ENCODE measurements at regions not wholly inside any gene's neighbourhood (a gene's known extent, or its start where the extent isn't known, plus 50 kb on each side); places are given as distances from the start of the nearest gene placed in this dataset.
"Not testable (repeated sequence)": the region's sequence is repeated elsewhere in the genome, so short reads cannot be mapped to it uniquely, and the experiment has no call there.

DNA sequence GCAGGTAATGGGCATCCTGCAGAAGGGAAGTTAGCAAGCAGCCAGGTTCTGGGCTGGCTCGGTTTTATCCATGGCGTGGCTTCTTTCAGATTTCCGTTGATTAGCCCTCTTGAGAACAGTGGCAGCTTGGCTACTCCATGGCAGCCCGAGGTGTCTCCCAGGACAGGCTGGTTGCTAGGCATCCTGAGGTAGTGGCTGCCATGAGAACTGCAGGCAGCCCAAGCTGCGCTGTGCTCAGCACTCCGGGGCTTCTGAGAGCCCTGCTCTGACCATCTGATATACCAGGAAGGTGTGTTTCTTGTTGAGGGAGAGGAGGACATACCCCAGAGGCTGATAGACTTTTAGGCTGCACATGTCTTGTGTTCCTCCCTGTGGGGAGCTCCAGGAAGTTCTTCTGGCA, 253.4 kb upstream of the CASK start:
- DNase-seq (ENCODE audit: low read depth) = no peak
- no peak for FAIRE-seq

DNA sequence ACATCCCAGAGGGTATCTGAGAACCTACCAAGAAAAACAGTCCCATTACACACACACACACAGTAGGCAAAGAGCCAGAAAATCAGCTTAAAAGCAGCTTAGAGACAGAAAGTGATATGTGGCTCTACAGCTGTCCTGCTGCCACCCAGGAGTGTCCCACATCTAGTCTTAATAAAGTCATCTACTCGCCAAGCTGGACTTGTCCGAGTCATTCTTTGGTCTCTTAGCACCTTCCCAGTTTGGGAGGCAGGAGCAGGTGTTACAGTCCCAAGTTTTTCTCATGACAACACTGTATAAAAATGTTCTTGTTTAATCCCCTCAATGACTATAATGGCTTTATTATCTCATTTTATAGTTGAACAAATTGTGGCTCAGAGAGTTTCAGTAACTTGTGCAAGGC, 252.5 kb upstream of the CASK start:
- no peaks in the 10 kb centered on the region for H3K9me3 Mint-ChIP-seq (ENCODE audit: unreplicated experiment)
- H3K4me3 ChIP-seq (ENCODE audit: insufficient read depth, low read depth, low read length) = no peak overlapping the region
- H3K27ac ChIP-seq (ENCODE audit: low read depth, low read length) = no peak overlapping the region
- H3K9me3 ChIP-seq (ENCODE audit: insufficient read depth, low read depth, low read length) = no peaks in the 10 kb centered on the region
- peaks cover 8% of the 10 kb centered on the region for H3K27me3 Mint-ChIP-seq (ENCODE audit: low read depth, unreplicated experiment)
- no peaks in the 10 kb centered on the region for H3K4me1 Mint-ChIP-seq (ENCODE audit: low read depth, unreplicated experiment)
- TF ChIP-seq, protein P1, sequence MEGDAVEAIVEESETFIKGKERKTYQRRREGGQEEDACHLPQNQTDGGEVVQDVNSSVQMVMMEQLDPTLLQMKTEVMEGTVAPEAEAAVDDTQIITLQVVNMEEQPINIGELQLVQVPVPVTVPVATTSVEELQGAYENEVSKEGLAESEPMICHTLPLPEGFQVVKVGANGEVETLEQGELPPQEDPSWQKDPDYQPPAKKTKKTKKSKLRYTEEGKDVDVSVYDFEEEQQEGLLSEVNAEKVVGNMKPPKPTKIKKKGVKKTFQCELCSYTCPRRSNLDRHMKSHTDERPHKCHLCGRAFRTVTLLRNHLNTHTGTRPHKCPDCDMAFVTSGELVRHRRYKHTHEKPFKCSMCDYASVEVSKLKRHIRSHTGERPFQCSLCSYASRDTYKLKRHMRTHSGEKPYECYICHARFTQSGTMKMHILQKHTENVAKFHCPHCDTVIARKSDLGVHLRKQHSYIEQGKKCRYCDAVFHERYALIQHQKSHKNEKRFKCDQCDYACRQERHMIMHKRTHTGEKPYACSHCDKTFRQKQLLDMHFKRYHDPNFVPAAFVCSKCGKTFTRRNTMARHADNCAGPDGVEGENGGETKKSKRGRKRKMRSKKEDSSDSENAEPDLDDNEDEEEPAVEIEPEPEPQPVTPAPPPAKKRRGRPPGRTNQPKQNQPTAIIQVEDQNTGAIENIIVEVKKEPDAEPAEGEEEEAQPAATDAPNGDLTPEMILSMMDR (IDR thresholded peaks at IDR 0.05; ENCODE audit: insufficient read depth, low read depth, low read length) = no peak
- no peak for TF ChIP-seq EZH2 (IDR thresholded peaks at IDR 0.05; ENCODE audit: insufficient read depth, low read length)
- no peaks in the 10 kb centered on the region for H3K4me1 ChIP-seq (ENCODE audit: insufficient read depth, low read length)
- H3K4me3 Mint-ChIP-seq (ENCODE audit: unreplicated experiment) = no peak overlapping the region
- FAIRE-seq (peak; percentile 55), DNase-seq (ENCODE audit: low read depth) (no peak)
- H3K27me3 ChIP-seq (ENCODE audit: insufficient read depth, low read length) = no peaks in the 10 kb centered on the region
- H3K4me2 ChIP-seq (ENCODE audit: low read length) = no peak overlapping the region
- H3K36me3 Mint-ChIP-seq (ENCODE audit: low read depth, unreplicated experiment) = no peaks in the 10 kb centered on the region
- H3K27ac Mint-ChIP-seq (ENCODE audit: unreplicated experiment) = no peak overlapping the region
- H2AFZ ChIP-seq (ENCODE audit: low read depth, low read length) = no peak overlapping the region
- H4K20me1 ChIP-seq (ENCODE audit: insufficient read depth, low read length) = no peaks in the 10 kb centered on the region
- H3K9ac ChIP-seq (ENCODE audit: low read length) = no peak overlapping the region
- no peaks in the 10 kb centered on the region for H3K36me3 ChIP-seq (ENCODE audit: insufficient read depth, low read length)
- no peaks in the 10 kb centered on the region for H3K79me2 ChIP-seq (ENCODE audit: insufficient read depth, low read length)

More for the DNA sequence above, 253.4 kb upstream of the CASK start:
- no peaks in the 10 kb centered on the region for H3K4me1 ChIP-seq (ENCODE audit: insufficient read depth, low read length)
- no peak for TF ChIP-seq EZH2 (IDR thresholded peaks at IDR 0.05; ENCODE audit: insufficient read depth, low read length)
- TF ChIP-seq, protein P1 (IDR thresholded peaks at IDR 0.05; ENCODE audit: insufficient read depth, low read depth, low read length) = no peak
- H3K27ac Mint-ChIP-seq (ENCODE audit: unreplicated experiment) = no peak overlapping the region
- no peaks in the 10 kb centered on the region for H4K20me1 ChIP-seq (ENCODE audit: insufficient read depth, low read length)
- no peaks in the 10 kb centered on the region for H3K9me3 Mint-ChIP-seq (ENCODE audit: unreplicated experiment)
- H3K4me3 ChIP-seq (ENCODE audit: insufficient read depth, low read depth, low read length) = no peak overlapping the region
- H2AFZ ChIP-seq (ENCODE audit: low read depth, low read length) = no peak overlapping the region
- H3K27me3 Mint-ChIP-seq (ENCODE audit: low read depth, unreplicated experiment) = peaks cover 8% of the 10 kb centered on the region
- no peak overlapping the region for H3K27ac ChIP-seq (ENCODE audit: low read depth, low read length)
- H3K9ac ChIP-seq (ENCODE audit: low read length) = no peak overlapping the region
- no peaks in the 10 kb centered on the region for H3K27me3 ChIP-seq (ENCODE audit: insufficient read depth, low read length)
- no peak overlapping the region for H3K4me2 ChIP-seq (ENCODE audit: low read length)
- no peaks in the 10 kb centered on the region for H3K36me3 Mint-ChIP-seq (ENCODE audit: low read depth, unreplicated experiment)
- no peaks in the 10 kb centered on the region for H3K4me1 Mint-ChIP-seq (ENCODE audit: low read depth, unreplicated experiment)
- H3K36me3 ChIP-seq (ENCODE audit: insufficient read depth, low read length) = no peaks in the 10 kb centered on the region
- no peak overlapping the region for H3K4me3 Mint-ChIP-seq (ENCODE audit: unreplicated experiment)
- no peaks in the 10 kb centered on the region for H3K9me3 ChIP-seq (ENCODE audit: insufficient read depth, low read depth, low read length)
- H3K79me2 ChIP-seq (ENCODE audit: insufficient read depth, low read length) = no peaks in the 10 kb centered on the region

- H4K20me1 ChIP-seq (ENCODE audit: insufficient read depth, low read length); H3K9me3 Mint-ChIP-seq (ENCODE audit: unreplicated experiment); H3K36me3 Mint-ChIP-seq (ENCODE audit: low read depth, unreplicated experiment); H3K27me3 Mint-ChIP-seq (ENCODE audit: low read depth, unreplicated experiment); H3K4me3 ChIP-seq (ENCODE audit: insufficient read depth, low read depth, low read length); H3K36me3 ChIP-seq (ENCODE audit: insufficient read depth, low read length); H3K27ac ChIP-seq (ENCODE audit: low read depth, low read length); H2AFZ ChIP-seq (ENCODE audit: low read depth, low read length); H3K27ac Mint-ChIP-seq (ENCODE audit: unreplicated experiment); H3K9ac ChIP-seq (ENCODE audit: low read length); H3K79me2 ChIP-seq (ENCODE audit: insufficient read depth, low read length); H3K9me3 ChIP-seq (ENCODE audit: insufficient read depth, low read depth, low read length); FAIRE-seq; H3K4me2 ChIP-seq (ENCODE audit: low read length); H3K4me1 Mint-ChIP-seq (ENCODE audit: low read depth, unreplicated experiment); H3K4me3 Mint-ChIP-seq (ENCODE audit: unreplicated experiment); DNase-seq (ENCODE audit: low read depth); H3K4me1 ChIP-seq (ENCODE audit: insufficient read depth, low read length); H3K27me3 ChIP-seq (ENCODE audit: insufficient read depth, low read length): not testable (repeated sequence)
Observed at GRCh38 chrX:42157923-42158322, 234.6 kb upstream of the CASK start.
